ENCODE measurements at regions not wholly inside any gene's neighbourhood (a gene's known extent, or its start where the extent isn't known, plus 50 kb on each side); places are given as distances from the start of the nearest gene placed in this dataset.
A peak's percentile ranks its signal among the peaks of the same experiment; 100 is the strongest.
"Not testable (repeated sequence)": the region's sequence is repeated elsewhere in the genome, so short reads cannot be mapped to it uniquely, and the experiment has no call there.

GRCh38 chr1:182225755-182226154 is 164.2 kb upstream of the ZNF648 start:
- DNase-seq, result not testable (repeated sequence)

DNA sequence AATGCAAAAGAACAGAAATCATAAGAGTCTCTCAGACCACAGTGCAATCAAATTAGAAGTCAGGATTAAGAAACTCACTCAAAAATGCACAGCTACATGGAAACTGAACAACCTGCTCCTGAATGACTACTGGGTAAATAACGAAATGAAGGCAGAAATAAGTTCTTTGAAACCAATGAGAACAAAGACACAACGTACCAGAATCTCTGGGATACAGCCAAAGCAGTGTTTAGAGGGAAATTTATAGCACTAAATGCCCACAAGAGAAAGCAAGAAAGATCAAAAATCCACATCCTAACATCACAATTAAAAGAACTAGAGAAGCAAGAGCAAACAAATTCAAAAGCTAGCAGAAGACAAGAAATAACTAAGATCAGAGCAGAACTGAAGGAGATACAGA is 160.5 kb upstream of the ZNF648 start:
- not testable (repeated sequence) for DNase-seq

DNA sequence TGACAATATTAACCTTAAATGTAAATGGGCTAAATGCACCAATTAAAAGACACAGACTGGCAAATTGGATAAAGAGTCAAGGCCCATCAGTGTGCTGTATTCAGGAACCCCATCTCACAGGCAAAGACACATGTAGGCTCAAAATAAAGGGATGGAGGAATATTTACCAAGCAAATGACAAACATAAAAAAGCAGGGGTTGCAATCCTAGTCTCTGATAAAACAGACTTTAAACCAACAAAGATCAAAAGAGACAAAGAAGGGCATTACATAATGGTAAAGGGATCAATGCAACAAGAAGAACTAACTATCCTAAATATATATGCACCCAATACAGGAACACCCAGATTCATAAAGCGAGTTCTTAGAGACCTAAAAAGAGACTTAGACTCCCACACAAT is 159.9 kb upstream of the ZNF648 start:
- DNase-seq, result not testable (repeated sequence)

GRCh38 chr1:182217967-182218366 is 156.5 kb upstream of the ZNF648 start:
- DNase-seq, result no peak

DNA sequence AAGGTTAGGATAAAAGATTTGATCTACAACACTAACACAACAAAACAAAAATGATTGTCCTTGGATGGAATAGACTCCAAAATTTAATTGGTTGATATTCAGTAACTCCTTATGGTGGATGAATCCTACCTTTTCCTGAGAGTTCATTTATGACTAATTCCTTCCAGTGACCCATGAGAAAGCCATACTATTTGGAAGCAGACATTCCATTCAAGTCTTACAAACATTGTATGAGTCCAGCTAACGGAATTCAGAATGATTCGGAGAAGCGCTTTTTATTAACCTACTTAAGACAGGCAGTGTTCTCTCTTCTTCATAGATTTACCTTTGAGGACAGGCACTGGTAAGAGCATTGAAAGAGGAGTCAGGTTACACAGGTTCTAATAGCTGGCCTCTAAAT is 155.6 kb upstream of the ZNF648 start:
- DNase-seq, result no peak

- no peak for DNase-seq
Observed at GRCh38 chr1:182215764-182216163, 154.3 kb upstream of the ZNF648 start.

- DNase-seq, result no peak
Observed at GRCh38 chr1:182213163-182213562, 151.7 kb upstream of the ZNF648 start.

DNA sequence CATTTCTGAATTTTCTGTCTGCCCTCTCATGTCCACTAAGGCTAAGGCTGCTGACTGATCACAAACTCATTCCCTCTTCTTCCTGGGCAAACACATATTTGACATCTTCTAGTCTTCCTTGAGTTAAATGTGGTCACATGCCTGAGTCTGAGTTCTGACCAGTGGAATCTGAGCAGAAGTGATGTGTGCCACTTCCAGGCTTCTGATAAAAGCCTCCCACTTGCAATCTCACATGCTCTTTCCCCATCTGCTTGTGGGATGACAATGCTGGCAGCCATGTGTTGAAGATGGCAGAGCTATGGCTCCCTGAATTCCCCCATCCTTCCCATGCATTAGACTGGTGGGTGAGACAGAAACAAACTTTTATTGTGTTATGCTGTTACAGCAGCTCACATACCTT is 149.9 kb upstream of the ZNF648 start:
- DNase-seq, result no peak

DNA sequence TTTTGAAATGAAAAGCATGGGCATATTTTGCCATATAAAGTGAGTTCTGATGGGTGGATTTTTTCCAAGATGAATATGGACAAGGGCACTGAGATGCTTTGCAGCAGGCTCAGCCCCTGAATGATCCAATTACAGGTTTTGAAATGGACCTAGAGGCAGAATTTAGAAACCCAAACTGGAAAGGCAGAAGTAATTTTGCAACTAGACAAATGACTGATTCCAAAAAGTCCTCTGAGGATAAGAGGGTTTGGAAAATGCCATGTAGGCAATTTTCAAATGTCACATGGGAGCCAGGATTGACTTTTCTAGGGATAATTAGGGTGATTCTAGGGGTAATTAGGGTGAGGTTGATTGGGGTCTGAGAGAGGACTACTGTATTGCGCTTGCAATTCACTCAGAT is 148.9 kb upstream of the ZNF648 start:
- DNase-seq, result no peak

DNA sequence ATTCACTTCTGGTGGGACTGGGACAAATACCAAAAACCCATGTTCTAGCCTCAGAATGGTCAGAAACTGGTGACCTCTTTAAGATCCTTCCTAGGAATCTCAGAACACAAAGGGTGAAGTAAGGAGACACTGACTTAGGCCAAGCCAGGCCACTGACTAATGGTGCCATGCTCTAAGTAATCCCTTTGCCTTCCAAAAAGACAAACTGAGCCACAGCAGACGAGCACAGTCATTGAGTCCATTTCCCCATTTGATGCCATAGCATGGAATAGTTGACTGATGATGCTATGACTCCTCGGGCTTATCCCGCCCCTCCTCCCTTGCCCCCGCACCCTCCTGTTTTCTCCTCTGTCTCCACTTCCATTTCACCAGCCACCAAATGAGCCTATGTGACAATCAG is 145.8 kb upstream of the ZNF648 start:
- no peak for DNase-seq

GRCh38 chr1:182206626-182207239 is 145.2 kb upstream of the ZNF648 start:
- DNase-seq, result no peak

- DNase-seq, result no peak
Observed at GRCh38 chr1:182205351-182206022, 144.0 kb upstream of the ZNF648 start.

DNA sequence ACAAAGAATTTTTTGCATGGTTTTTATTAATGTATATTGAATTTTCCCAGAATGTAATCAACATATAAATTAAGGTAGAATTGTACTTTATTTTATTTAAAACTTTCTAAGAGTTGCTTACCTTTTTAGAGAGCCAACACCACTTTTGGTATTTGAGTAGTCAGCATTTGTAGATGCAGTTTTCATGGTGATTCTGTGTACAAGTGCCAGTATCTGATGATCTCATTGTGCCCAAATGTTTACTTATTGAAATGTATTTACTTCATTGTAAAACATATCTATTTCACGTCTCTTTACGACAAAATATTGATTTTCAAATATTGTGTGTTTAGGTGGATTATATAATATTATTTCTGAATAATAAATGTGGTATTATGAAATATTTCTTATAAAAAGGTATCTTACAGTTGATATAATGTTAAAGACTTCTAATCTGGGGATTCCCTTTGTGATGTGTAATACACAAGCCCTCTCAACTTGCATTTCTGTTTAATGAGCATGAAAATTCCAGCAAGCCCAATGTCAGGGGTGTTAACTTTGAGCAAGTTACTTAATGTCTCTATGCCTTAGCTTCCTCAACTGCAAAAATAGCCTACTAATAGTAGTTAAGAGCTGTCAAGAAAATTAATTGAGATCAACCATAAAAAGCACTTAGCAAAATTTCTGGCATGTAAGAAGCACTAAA is 141.8 kb upstream of the ZNF648 start:
- no peak for DNase-seq

GRCh38 chr1:182201490-182201889 is 140.0 kb upstream of the ZNF648 start:
- DNase-seq, result not testable (repeated sequence)

DNA sequence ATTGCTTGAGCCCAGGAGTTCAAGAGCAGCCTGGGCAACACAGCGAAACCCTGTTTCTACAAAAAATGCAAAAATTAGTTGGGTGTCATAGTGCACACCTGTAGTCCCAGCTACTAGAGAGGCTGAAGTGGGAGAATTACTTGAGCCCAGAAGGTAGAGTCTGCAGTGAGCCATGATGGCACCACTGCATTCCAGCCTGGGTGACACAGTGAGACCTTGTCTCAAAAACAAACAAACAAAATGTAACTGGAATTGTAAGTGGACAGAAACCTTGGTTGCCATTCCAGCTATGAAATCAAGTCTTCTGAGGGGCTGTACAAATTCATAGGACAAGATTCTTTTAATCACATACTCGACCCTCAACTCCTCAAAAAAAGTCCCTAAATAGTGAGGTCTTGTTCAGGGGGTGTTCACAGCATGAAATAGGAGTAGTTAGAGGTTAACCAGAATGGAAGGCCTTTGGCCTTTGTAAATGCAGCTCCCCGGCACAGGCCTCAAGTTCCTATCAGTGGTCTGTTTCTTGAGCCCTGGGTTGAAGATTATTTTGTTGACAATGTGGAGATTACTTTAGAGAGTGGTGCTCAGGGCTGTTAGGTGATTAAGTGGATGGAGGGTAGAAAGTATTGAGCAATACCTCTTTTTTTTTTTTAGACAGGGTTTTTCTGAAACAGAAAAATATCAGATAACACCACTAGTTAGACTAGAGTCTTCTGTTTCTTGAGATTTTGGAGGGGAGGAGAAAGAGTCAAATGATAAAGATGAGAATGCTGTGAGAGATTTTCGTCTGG is 138.7 kb upstream of the ZNF648 start:
- no peak for DNase-seq

GRCh38 chr1:182198006-182198605 is 136.6 kb upstream of the ZNF648 start:
- DNase-seq, result no peak

- no peak for DNase-seq
Observed at GRCh38 chr1:182196897-182197870, 135.7 kb upstream of the ZNF648 start.

DNA sequence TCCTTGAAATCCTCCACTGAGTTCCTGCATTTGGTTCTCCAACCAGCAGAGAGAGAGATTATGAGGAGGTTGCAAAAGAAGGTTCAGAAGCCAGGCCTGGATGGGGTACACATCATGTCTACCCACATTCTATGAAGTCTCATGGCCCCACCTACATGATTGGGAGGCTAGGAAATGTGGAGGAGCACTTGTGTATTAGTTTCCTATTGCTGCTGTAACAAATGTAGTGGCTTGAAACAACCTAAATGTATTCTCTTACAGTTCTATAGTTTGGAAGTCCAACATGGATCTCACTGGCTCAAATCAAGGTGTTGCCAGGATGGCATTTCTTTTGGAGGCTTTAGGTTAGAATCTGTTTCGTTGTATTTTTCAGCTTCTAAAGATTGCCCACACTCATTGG is 134.2 kb upstream of the ZNF648 start:
- DNase-seq, result no peak

- peak in 1 of 2 donors; percentile 65 for DNase-seq
Observed at GRCh38 chr1:182193908-182194550, 132.5 kb upstream of the ZNF648 start.

DNA sequence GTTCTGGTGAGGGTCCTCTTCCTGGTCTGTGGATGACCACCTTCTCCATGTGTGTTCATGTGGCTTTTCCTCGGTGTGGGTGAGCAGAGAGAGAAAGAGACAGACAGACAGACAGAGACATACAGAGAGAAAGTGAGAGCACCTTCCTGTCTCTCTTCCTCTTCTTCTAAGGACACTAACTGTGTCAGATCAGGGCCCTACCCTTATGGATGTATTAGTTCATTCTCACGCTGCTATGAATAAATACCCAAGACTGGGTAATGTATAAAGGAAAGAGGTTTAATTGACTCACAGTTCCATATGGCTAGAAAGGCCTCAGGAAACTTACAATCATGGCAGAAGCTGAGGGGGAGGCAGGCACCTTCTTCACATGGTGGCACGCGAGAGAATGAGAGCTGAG is 131.5 kb upstream of the ZNF648 start:
- DNase-seq, result no peak

DNA sequence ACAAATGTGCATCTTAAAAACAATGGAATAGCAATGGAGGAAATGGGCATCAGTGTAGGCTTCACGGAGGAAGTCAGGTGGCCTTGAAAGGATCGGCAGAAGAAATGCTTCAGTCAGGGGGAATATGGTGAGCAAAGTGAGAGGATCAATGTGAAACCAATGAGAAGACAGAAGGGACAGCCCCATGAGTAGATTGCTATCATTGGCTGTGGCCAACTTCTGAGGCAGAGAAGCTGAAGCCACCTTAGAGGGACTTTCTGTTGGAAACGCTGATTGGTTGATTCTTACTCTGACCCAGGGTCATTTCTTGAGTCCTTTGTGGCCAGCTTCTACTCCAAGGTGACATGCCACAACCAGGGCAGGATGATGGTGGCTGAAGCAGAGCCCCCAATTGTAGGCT is 130.7 kb upstream of the ZNF648 start:
- DNase-seq, result no peak

Measured in CD4-positive, alpha-beta T cell treated with Interleukin-1 beta for 1 hour (primary cell).